GM23248 (cell line): ENCODE measurements at regions not wholly inside any gene's neighbourhood (a gene's known extent, or its start where the extent isn't known, plus 50 kb on each side); places are given as distances from the start of the nearest gene placed in this dataset.

ENCODE experiments used
- EZH2 ChIP-seq: fragments of 200-600 bp; sonication (generic); IDR thresholded peaks from 2 replicates; pipeline ENCODE4 v1.6.1; 2018; ENCODE audit warnings: antibody characterized with exemption, mild to moderate bottlenecking; ENCODE audit not compliant: insufficient read depth, poor library complexity, severe bottlenecking
- EZH2phosphoT487 ChIP-seq: fragments of 200-600 bp; sonication (generic); IDR thresholded peaks from 2 replicates; pipeline ENCODE4 v1.6.1; 2018; ENCODE audit warnings: antibody characterized with exemption, moderate library complexity, mild to moderate bottlenecking, low read depth; ENCODE audit not compliant: insufficient read depth

- TF ChIP-seq EZH2phosphoT487: no peak
- no peak for TF ChIP-seq EZH2
Measured at GRCh38 chr9:14395317-14396082, 81.6 kb upstream of the NFIB start.
